ENCODE measurements at regions not wholly inside any gene's neighbourhood (a gene's known extent, or its start where the extent isn't known, plus 50 kb on each side); places are given as distances from the start of the nearest gene placed in this dataset.
A peak's percentile ranks its signal among the peaks of the same experiment; 100 is the strongest.

GRCh38 chr15:96087180-96087884 lies 243.2 kb upstream of the NR2F2 start:
- peak; percentile 21 for DNase-seq

GRCh38 chr15:96088650-96089049 lies 241.8 kb upstream of the NR2F2 start:
- no peak for DNase-seq

GRCh38 chr15:96089405-96090058 lies 241.0 kb upstream of the NR2F2 start:
- DNase-seq, result no peak

GRCh38 chr15:96092186-96092585 lies 238.3 kb upstream of the NR2F2 start:
- no peak for DNase-seq

- DNase-seq, result no peak
These were observed 237.4 kb upstream of the NR2F2 start for GRCh38 chr15:96093063-96093462.

GRCh38 chr15:96097661-96098060 lies 232.8 kb upstream of the NR2F2 start:
- no peak for DNase-seq

GRCh38 chr15:96102631-96103030 lies 227.9 kb upstream of the NR2F2 start:
- no peak for DNase-seq

GRCh38 chr15:96106181-96106580 lies 224.3 kb upstream of the NR2F2 start:
- no peak for DNase-seq

GRCh38 chr15:96106628-96107027 lies 223.9 kb upstream of the NR2F2 start:
- DNase-seq, result no peak

GRCh38 chr15:96107916-96108315 lies 222.6 kb upstream of the NR2F2 start:
- DNase-seq, result no peak

GRCh38 chr15:96108405-96108804 lies 222.1 kb upstream of the NR2F2 start:
- DNase-seq, result no peak

GRCh38 chr15:96109820-96110219 lies 220.7 kb upstream of the NR2F2 start:
- DNase-seq, result no peak

GRCh38 chr15:96112018-96112417 lies 218.5 kb upstream of the NR2F2 start:
- DNase-seq, result no peak

- no peak for DNase-seq
These were observed 214.9 kb upstream of the NR2F2 start for GRCh38 chr15:96115642-96116041.

- no peak for DNase-seq
These were observed 213.2 kb upstream of the NR2F2 start for GRCh38 chr15:96117270-96117669.

GRCh38 chr15:96119734-96120133 lies 210.8 kb upstream of the NR2F2 start:
- DNase-seq, result no peak

- peak; percentile 12 for DNase-seq
These were observed 209.2 kb upstream of the NR2F2 start for GRCh38 chr15:96121086-96121920.

GRCh38 chr15:96122077-96123027 lies 208.1 kb upstream of the NR2F2 start:
- no peak for DNase-seq

GRCh38 chr15:96123028-96123400 lies 207.5 kb upstream of the NR2F2 start:
- no peak for DNase-seq

- DNase-seq, result no peak
These were observed 206.8 kb upstream of the NR2F2 start for GRCh38 chr15:96123630-96124187.

GRCh38 chr15:96124436-96124835 lies 206.1 kb upstream of the NR2F2 start:
- no peak for DNase-seq

- DNase-seq, result no peak
These were observed 204.6 kb upstream of the NR2F2 start for GRCh38 chr15:96125721-96126415.
